SKM-1 (cell line): ENCODE measurements at regions not wholly inside any gene's neighbourhood (a gene's known extent, or its start where the extent isn't known, plus 50 kb on each side); places are given as distances from the start of the nearest gene placed in this dataset.
"Not testable (repeated sequence)": the region's sequence is repeated elsewhere in the genome, so short reads cannot be mapped to it uniquely, and the experiment has no call there.

Source experiments
- DNase-seq: peaks from one replicate; lab custom pipeline; 2025; ENCODE audit not compliant: unreplicated experiment; lab: John Stamatoyannopoulos, UW

DNA sequence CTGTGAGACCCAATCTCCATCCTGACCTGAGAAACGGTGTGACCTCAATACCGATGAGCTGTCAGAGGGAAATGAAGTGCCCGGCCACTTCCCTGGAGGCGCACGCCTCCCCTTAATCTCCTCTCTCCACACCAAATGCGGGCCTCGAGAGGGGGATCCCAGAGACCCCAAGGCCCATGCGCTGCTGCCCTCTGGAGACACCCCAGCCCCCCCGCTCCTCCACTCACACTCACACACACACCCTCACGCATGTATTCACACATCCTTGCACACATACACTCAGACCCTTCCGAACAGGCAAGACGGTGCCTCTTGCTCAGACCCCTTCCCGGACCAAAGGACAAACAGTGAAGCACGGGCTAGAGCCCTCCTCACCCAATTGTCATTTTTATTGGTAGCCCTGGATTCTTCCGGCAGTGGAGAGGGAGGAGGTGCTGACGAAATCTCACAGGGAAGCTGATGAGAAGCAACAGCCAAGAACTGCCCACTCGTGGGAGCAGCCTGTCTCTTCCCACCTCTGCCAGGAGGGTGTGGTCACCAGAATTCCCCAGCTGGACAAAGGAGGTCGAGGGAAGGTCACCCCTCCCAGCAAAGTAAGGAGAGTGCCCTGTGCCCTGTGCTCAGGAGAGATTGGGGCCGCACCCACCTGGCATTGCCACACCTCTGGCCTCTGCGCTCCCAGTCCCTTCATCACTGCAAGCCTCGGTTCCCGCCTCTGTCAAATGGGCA is 136.0 kb upstream of the TNRC6C start:
- no peak for DNase-seq

DNA sequence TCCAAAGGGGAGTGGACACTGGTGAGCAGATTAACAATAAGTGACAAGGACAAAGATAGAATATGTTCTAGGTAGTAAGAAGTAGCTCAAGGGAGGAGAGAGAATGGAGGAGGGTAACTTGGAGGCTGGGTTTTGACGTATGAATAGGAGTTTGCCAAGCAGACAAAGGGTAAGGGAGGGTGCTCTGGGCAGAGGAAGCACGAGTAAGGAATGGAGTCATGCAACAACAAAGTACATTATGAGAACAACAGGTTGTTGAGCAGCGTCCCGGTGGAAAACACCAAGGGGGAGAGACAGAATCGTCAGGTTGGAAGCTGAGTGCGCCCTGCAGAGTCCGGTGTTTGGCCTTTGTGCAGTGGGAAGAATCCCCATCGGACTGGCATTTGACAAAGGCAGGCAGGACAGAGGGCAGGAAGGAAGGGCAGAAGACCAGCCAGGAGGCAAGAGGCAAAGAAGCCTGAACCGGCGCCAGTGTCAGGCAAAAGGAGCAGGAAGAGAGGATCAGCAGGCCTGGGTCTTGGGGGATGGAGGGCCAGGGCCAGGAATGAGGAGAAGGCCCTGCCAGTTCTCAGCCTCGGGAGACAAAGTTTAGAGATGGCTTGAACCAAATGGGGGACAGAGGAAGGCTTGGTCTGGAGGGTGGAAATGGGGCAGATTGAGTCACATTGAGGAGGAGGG is 134.3 kb upstream of the TNRC6C start:
- no peak for DNase-seq

DNA sequence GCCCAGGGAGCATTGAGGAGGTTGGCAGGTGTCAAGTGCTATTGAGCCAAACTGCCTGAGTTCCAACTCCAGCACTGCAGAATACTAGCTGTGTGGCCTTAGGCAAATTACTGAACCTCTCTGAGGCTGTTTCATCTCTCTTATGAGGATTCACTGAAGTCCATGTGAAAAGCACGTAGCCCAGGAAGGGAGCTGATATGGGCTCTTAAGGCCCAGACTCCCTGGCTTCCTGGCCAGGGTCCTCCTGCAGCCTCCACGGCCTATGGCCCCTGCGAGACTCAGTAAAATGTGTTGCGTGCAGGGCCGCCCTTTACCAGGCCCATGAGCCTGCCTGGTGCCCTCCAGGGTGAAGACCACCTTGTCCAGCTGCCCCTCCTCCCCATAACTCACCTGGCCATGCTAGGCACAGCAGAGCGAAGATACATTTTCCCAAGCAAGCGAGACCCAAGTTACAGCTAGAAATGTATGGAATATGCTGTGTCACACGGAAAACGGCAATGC is 133.7 kb upstream of the TNRC6C start:
- DNase-seq = no peak

DNA sequence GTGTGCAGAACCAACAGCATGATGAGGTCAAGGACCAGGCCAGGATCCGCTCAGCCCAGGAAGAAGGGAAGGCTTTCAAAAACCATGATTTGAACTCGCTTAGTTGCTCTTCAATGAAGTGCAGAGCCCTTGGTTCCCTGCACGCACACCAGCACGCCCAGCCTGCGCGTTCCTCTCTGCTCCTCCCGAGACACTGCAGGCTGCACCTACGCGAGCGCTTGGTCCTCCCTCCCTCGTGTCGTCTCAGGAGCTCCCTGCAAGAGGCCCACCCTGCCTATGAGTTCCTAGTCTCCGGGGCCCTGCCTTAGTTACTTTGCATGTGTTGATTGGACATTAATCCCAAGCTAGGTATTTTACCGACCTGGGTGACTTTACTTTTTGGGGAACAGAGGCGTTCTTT is 132.9 kb upstream of the TNRC6C start:
- no peak for DNase-seq

DNA sequence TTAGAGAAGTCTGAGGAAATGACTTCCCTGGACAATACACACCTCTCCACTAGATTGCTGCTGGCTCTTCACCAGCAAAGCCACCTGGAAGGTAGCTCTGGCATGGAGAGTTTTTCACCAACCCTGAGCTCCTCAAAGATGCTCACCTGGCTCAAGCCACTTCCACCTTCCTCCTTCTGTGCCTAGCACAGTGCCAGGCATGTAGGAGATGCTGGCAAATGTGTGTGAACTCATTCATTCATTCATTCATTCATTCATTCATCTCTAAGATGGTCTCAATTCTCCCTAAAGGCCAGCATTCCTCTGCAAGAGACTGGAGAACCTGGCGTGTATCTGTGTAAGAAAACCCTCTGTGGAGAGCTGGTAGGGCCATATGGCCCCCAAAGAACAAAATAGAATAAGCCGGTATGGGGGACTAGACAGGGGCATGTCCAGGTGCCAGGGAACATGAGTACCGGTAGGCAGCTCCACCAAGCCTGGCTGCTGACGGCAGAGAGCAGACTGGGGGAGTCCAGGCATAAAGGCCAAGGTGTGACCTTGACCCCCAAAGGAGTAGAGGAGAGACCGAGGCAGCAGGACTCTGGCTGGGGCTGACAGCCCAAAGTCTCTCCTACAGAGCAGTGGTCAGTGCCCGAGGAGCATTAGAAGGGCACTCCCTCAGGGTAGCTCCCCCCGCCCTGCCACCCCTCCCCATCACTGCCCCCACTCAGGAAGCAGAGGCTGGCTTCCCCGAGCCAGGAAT is 132.2 kb upstream of the TNRC6C start:
- no peak for DNase-seq

DNA sequence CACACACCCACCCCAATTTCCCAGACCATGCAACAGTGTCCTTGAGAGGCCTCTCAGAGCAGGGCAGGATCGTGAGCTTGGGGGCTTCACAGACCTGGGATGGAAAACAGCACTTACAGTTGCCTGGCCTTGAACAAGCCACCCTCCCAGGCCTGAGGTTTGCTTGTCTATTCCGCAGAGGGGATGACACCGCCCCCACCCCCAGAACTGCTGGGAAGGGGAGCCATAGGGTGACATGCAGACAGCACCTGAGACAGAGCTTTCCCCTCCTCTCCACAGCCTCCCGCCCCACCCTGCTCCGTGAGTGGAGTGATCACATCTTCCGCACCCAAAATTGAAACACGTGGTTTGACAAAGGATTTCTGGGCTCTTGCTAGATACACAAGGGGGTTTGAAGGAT is 131.5 kb upstream of the TNRC6C start:
- no peak for DNase-seq

DNA sequence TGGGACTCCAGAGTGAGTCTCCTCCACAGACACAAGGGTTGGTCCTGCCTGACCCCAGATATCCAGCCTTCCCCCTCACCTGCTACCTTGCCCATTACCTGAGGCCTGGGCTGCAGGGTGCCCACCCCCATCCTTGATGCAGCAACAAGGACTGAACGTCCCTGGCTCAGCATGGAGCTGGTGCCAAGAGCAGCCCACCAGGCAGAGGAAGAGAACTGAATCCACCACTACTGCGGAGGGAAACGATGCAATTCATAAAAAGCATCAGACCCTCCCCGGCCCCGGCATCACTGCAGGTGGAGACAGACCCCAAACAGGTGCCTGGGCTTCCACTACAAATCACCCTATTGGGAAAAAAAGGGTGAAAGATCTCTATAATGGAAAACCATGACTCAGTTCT is 131.0 kb upstream of the TNRC6C start:
- DNase-seq = no peak

DNA sequence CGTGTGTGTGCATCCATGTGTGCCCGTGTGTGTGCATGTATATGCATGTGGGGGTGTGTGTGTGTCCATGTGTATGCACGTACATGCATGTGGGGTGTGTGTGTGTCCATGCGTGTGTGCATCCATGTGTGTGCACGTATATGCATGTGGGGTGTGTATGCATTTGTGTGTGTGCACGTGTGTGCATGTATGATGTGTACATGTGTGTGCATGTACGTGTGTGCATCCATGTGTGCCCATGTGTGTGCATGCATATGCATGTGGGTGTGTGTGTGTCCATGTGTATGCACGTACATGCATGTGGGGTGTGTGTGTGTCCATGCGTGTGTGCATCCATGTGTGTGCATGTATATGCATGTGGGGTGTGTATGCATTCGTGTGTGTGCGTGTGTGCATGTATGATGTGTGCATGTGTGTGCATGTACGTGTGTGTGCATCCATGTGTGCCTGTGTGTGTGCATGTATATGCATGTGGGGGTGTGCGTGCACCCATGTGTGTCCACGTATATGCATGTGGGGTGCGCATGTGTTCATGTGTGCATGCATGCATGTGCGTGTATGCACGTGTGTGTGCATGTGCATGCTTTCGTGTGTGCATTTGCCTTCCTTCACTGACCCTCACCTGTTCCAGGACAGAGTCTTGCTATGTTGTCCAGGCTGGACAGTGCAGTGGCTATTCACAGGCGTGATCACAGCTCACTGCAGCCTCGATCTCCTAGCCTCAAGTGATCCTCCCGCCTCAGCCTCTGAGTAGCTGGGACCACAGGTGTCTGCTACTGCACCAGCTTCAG is 129.6 kb upstream of the TNRC6C start:
- DNase-seq = no peak

DNA sequence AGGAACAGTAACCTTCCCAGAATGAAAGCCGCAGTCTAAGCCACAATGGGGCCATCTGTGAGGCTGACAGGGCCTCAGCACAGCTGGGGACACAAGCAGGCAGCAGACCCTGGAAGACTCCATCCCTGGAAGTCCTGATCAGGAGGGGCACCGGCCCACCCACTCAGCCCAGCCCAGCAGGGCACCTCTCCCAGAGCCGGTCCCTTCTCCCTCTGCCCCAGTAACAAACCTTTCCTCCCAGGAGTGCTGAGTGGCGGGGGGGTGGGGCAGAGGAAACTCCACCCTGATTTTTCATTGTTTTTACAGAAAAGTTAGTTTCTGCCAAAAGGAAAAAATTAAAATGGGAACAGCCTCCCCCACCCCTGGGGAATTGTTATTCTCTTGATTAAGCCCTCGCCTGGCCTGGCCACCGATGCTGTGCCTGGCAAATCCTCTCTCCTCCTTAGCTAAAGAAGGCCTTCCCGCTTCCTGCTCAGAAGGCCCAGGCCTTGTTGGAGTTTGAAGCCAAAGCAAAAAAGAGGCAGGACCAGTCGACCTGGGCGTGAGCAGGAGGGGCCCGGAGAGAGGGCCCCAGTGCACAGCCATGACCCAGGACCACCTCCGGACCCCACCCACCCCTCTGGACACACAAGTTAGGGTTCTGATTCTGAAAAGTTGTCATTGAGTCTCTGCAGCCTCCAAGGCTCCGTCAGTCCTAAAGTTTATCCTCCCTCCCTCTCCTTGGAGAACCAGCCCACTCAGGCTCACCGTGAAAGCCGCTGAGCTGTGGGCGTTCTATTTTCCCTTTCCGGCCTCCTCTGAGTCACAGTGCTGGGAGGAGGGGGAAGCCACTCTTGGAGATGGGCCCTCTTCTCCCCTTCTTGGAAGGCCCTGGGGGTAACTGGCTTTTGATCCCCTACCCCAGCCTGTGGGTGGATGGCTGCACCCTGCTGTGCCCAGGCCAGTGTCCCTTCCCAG is 128.4 kb upstream of the TNRC6C start:
- DNase-seq = no peak

DNA sequence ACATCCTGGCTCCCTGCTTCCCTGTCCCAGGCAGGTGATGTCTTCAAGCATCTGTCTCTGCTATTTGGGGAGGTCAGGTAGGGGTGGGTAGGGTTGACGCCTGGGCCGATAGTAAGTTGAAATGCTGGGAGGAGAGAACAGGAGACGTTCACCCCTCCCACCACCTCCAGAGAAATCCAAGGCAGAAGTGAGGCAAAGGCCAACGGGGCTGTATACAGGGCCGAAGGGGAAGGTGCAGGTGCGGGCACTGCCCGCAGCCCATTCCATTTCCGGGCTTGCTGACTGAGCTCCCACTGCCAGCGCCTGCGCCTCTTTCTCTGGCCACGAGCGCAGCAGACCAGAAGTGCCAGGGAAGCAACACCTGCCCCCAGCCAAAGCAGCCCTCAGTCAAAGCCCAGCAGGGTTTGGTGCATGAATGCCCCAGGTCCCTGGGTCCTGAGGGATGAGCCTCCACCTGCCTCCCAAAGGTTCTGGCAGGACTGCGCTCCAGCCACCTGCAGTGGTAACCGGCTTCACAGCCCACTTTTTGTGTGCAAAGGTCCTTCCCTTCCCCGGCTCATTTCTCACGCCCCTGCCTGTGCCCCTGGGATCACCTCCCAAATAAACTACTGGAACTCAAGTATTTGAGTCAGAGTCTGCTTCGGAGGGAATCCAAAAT is 127.6 kb upstream of the TNRC6C start:
- DNase-seq = no peak

DNA sequence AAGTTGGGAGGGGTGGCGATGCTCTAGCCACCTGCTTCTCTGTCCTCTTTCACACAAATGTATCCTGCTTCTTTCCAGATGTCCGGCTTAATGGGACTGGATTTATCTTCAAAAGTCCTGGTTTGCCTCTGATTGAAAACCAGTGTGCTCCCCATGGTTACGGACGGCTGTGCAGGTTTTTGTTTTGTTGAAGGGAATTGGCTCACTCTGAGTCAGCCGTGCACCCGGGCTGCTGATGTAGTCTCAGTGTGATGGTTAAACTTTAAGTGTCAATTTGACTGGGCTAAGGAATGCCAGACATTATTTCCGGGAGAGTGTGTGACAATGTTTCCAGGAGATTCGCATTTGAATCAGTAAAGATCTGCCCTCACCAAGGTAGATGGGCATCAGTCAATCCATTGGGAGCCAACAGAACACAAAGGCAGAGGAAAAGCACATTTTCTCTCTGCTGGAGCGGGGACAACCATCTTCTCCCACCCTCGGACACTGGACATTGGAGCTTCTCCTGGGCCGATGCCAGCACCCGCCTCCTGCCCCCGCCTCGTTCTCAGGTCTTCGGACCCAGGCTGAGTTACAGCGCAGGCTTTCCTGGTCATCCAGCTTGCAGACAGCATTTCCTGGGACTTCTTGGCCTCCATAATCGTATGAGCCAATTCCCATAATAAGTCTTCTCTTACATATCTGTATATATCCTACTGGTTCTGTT is 126.9 kb upstream of the TNRC6C start:
- DNase-seq = no peak

DNA sequence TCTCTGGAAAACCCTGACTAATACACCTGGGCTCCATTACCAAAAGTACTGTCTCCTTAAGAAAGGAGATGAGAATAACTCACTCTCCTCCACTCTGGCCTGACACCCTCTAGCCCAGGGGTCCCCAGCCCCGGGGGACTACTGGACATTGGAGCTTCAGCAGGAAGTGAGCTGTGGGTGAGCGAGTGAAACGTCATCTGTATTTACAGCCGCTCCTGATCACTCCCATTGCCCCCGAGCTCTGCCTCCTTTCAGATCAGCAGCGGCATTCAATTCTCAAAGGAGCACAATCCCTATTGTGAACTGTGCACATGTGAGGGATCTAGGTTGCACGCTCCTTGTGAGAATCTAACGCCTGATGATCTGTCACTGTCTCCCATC is 126.3 kb upstream of the TNRC6C start:
- DNase-seq = no peak

DNA sequence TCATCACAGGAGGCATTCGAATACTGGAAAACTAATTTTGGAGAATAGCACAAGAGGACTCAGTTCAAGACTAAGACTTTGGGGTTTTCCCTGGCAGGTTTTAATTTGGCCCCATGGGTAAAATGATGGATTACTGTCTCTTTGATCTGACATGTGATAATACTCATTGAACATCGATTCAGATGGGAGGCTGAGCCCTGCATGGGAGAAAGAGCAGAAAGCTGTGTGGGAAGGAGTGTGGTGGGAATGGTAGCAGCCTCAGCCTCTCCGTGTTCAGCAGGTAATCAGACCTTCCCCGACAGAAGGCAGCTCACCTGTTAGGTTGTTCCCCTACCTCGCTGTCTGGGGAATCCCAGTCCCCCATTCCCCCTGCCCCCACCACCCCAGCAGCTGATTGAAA is 124.7 kb upstream of the TNRC6C start:
- DNase-seq = no peak

DNA sequence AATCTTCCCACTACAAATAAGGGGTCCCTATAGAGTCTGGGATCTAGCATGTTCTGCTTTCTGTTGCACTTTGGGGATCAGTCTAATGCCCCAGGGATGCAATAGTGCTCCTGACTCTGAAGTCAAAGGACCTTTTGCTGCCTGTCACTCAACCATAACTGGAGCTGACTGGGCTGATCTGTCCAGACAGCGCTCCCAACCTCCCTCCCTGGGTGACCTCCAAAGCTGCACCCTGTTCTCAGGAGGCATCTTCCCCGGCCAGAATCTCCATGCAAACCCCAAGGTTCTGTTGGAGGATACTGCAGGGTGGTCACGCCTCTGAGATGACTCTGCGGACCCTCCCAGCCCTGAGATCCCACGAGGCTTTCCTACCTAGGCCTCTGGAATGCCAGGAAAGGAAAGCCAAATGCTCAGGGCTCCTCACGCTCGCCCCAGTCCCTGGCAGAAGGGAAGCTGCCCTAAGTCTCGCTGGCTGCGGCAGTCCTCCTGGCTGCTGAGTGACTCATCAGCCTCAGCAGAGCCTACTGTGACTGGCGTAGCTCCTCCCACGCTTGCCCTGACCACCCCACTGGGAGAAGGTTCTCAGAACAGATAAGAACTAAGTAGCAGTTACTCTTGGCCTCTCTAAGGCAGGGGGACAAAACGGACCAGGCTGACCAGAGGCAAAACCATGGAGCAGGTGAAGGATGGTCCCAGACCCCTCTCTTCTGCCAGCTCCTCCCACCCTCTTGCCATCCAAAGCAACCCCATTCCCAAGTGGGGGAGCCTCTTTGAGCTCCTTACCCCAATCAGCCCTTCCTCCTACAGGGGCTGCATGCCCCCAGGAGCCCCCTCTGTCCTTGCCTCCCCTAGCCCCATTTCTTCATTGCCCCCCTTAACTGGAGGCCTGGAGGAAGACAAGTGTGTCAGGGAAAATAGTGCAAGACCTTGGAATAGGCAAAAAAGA is 124.1 kb upstream of the TNRC6C start:
- peak; percentile 5 for DNase-seq

DNA sequence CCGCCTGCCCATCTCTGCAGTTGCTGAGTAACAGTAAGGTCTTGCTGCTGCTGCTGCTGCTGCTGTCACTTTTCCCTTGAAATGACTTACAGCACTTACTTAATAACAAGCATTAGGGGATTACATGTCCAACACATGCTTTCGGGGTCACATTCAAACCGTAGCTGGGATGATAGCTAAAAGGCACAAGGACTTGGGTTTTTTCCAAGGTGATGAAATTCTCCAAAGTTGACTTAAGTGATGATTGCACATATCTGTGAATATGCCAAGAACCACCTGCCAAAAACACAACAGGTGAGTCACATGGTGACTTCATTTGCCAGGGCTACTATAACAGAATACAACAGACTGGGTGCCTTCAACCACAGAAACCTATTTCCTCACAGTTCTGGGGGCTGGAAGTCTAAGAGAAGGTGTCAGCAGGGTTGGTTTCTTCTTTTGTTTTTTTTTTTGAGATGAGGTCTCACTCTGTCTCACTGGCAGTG is 121.9 kb upstream of the TNRC6C start:
- no peak for DNase-seq

DNA sequence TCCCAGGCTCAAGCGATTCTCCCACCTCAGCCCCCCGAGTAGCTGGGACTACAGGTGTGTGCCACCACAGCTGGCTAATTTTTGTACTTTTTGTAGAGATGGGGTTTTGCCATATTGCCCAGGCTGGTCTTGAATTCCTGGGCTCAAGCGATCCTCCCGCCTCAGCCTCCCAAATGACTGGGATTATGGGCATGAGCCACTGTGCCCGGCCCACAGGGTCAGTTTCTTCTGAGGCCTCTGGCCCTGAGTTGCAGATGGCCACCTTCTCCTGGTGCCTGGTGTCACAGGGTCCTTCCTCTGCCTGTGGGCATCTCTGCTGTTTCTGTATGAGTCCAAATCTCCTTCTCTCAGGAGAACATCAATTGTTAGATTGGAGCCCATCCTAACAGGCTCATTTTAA is 121.4 kb upstream of the TNRC6C start:
- not testable (repeated sequence) for DNase-seq

DNA sequence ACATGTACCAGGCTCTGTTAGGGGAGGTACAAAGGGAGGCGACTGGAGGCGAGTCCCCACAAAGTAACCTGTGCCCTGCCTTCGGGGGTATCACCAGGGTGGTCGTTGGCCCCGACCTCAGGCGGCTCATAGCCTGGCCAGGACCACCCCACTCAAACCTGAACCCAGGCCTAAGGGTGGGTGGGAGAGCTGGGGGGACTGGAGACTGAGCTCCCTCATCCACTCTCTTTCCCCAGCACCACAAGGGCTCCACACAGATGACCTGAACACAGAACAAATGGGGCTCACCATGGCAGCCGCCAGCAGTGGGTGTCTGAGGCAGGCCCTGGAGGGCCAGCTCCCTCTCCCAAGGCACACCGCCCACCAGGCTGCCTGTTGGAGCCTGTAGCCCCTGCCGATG is 120.6 kb upstream of the TNRC6C start:
- no peak for DNase-seq
